GM19467 (cell line): ENCODE measurements at regions not wholly inside any gene's neighbourhood (a gene's known extent, or its start where the extent isn't known, plus 50 kb on each side); places are given as distances from the start of the nearest gene placed in this dataset.

Experiments used
- ATAC-seq: cut with Tn5 transposase; IDR thresholded peaks from one replicate; pipeline ENCODE4 v1.9.1; 2021; ENCODE audit warnings: mild to moderate bottlenecking, moderate library complexity; ENCODE audit not compliant: unreplicated experiment

DNA sequence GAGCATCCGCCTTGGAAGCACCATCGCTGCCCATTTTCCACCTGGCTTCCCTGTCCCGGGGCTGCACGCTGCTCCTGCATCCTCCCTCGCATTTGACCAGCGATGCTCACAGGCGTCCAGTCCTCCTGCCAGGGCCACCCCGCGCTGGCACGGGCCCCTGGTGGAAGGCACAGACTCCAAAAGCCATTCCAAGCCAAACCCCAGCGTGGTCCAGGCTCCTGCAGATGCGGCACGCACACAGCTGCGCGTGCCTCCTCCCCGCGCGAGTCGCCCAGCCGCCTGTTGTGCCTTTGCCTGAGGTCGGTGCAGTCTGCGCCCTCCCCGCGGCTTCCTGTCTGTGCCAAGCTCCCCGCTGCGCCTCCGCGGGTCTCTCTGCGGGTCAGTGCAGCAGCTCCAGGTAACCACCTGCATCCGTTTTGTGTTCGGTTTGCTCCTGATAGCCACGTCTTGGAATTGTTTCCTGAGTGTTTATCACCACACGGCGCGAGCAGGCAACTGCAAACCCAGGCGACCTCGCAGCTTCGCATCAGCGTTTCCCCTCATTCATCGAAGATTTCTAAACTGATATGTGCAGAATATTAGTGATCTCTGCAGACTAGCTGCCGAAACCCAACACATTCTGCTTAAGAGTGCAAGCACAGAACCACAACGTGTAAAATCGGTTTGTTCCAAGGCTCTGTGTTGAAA lies 65.2 kb upstream of the SALL3 start:
- ATAC-seq: no peak

DNA sequence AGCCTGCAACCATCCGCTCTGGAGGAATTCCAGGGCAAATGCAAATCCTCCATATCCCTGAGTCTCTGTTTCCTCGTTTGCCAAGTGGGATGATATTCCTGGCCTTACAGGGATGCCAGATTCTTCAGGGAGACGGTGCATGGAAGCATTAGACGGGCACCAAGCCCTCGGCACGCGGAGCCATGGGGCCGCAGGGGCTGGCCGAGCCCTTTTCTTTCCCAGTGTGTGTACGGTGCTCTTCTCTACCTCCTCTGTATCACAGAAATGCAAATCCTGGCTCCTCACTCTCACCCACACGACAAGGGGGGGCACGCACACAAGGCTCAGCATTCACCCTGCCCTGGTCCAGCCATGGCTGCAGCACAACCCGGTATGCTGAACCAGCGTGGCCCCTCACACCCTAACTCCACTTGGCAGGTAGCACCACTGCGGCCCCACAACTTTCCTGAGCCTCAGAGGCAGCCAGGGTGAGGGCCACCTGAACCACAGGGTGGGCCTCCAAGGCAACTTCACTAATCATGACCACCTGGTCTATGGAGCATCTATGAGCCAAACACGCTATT lies 64.1 kb upstream of the SALL3 start:
- no peak for ATAC-seq

GRCh38 chr18:78918707-78919106 lies 60.9 kb upstream of the SALL3 start:
- ATAC-seq: no peak

DNA sequence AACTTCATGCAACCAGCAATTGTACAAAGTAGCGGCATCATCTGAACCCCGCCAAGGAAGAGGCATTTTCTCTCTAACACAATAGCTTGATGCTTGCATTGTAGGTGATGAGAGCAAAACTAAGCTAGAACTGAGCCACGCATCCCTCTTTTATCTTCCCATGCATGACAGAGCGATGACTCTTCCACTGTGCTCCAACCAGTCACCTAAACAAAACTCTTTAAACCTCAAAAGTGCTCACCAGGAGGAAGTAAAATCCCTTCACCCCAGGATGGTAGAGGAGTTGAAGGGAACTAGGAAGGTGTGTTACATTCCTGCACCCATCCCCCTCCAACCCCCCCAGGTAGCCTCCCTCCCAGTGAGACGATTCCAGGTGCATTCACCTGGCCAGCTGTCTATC lies 59.7 kb upstream of the SALL3 start:
- ATAC-seq: no peak

DNA sequence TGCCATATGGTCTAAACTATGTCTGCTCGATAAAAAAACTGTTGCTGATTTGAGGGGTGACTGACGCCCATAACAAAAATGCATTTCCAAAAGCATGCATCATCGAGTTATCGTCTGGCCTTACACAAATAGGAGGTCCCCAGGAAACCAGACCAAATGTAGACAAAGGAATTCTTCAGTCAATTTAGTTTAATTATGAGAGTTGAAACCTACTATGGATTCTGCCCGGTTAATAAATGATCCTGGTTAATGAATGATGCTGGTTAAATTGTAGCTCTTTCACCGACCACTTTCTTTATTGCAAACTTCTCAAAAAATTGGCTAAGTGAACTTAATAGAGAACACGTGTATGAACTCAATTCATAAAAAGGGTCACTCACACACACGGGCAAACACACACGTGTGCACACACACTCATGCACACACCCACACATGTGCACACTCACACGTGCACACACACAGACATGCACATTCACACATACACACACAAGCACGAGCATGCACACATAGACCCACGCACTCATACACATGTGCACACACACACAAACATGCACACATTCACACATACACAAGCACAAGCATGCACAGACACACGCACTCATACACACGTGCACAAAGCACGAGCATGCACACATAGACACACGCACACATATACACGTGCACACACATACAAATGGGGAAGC lies 59.0 kb upstream of the SALL3 start:
- no peak for ATAC-seq

GRCh38 chr18:78922856-78923255 lies 56.8 kb upstream of the SALL3 start:
- no peak for ATAC-seq

GRCh38 chr18:78924301-78924700 lies 55.3 kb upstream of the SALL3 start:
- no peak for ATAC-seq

- ATAC-seq: no peak
These were observed 54.7 kb upstream of the SALL3 start for GRCh38 chr18:78924786-78925540.

GRCh38 chr18:78925557-78926242 lies 53.9 kb upstream of the SALL3 start:
- ATAC-seq: no peak

- ATAC-seq: no peak
These were observed 53.4 kb upstream of the SALL3 start for GRCh38 chr18:78926243-78926615.

DNA sequence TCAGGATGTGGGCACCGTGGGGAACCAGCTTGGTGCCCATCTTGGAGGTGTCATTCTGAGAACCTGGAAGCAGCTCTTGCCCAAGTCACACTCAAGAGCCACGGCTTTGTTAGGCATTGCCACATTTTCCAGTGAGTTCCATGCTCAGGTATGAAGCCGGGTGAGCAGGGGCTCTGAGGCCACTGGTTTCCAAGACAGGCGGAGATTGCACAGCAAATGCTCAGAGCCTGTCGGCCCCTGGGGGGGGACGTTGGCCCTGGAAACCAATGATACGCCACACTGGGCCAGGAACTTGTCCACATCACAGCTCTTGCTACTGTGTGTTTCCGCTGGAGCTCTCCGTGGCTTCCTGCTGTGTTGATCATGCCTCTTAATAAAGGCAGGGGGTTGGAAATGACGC lies 52.5 kb upstream of the SALL3 start:
- ATAC-seq: no peak

GRCh38 chr18:78927616-78928015 lies 52.0 kb upstream of the SALL3 start:
- no peak for ATAC-seq

DNA sequence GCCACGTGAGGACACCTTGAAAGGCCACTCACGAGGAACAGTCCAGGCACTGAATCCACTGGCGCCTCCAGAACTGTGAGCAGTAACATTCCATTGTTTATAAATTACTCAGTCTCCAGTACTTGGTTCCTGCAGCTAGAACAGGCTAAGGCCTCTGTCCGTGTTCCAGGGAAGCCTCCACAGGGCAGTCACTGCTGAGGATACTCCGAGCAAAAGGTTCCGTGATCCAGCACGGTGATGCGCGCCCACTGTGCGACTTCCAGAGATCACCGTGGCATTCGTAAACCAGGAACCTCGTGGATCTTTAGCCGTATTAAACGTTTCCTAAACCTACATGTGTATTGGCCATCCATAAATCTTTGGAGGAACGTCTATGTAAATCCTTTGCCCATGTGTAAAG lies 51.5 kb upstream of the SALL3 start:
- no peak for ATAC-seq

- ATAC-seq: no peak
These were observed 50.1 kb upstream of the SALL3 start for GRCh38 chr18:78929516-78929915.
